ENCODE measurements at regions not wholly inside any gene's neighbourhood (a gene's known extent, or its start where the extent isn't known, plus 50 kb on each side); places are given as distances from the start of the nearest gene placed in this dataset.

DNA sequence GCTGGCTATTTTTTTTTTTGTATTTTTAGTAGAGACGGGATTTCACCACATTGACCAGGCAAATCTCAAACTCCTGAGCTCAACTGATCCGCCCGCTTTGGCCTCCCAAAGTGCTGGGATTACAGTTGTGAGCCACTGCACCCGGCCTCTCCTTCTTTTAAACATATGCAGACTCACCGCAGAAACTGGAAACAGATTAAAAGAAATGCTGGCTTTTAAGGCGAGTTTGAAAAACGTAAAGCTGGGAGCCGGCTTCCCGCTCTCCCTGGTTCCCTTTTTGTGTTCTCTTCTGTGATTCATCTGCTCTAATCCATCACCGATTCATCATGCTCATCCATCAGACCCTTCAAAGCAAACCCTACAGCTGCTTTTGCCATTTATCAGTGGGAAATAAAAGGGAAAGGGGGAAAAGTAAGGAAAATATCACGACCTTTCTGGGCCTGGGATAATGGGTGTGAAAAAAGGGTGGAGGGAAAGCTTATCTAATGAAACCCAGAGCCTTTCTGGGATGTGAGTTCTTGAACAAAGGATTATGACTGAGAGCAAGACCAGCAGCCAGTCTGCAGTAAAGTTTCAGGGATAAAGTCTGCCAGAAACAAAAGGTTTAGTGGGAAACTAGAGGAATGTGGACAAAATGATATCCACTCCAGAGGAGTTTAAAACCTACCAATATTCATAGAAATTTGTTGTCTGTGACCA lies 92.3 kb upstream of the LRIG1 start:
- no peak for DNase-seq

DNA sequence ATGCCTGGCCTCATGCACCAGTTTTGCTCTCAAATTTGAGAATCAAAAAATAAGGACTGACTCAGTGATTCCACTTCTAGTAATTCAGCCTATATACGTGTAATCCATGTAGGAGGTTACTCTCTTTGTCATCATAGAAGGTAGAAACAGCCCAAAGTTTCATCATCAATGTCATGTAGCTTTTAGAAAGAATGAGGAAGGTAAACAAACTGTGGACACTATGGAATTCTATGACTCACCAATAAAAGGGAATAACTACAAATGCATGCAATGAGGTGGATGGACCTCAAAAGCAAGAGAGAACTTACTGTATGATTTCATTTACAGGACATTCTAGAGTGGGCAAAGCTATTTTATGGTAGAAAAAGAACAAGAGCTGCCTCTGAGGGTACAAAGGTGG lies 93.2 kb upstream of the LRIG1 start:
- DNase-seq = no peak

DNA sequence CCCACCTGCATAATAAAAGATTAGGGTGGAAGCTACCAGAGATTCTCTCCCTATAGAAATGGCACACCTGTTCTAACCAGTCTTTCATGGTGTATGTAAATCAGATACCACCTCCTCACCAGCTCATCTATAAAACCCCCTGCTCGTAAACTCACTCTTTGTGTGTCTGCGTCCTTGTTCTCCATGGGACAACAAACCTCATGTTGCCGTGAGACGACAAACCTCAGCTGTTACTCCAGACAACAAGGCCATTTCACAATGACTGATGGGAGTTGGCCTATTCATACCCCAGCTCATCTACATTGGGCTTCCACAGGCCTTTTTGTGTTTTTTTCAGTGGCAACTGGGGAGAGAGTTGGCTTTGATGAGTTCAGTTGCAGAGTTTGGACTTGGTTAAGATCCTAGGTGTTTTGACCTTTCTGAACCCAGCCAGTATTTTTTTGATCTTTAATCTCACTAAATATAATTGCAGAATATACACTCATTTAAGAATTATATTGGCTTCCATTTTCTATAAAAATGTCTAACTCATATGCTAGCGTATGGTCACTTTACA lies 96.6 kb upstream of the LRIG1 start:
- no peak for DNase-seq

DNA sequence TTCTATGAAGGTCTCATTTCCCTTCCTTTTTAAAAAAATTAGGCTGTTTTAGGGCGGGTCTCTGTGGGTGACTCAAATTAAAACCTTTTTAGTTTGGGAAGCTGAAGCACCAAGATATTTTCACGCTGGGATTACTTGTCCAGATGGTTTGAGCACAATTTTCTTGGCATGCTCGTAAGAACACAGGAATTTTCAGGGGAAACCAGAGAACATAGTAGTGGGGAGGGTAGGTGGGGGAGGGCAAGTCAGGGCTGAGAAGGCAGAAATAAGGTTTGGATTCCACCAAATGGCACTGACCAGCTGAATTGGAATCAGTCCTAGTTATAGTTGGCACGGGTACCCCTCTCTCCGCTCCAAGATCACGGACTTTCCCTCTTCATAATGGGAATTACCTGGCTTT lies 97.3 kb upstream of the LRIG1 start:
- DNase-seq = no peak

DNA sequence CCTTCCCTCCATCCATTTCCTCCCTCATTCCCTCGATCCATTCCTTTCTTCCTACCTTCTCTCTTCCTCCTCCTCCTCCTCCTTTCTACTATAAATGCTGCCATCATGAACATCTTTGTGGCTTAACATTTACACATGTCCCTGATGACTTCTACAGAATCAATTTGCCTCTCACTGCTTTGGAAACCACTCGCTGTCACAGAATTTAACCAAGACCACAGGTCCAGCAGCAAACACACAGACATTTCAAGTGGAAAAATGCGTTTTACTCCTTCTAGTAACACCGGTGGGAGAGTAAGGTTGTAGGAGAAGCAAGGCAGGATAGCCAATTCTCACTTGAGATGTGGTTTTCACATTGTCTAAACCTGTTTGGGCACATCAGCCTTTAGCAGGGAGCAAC lies 101.4 kb upstream of the LRIG1 start:
- DNase-seq = no peak

DNA sequence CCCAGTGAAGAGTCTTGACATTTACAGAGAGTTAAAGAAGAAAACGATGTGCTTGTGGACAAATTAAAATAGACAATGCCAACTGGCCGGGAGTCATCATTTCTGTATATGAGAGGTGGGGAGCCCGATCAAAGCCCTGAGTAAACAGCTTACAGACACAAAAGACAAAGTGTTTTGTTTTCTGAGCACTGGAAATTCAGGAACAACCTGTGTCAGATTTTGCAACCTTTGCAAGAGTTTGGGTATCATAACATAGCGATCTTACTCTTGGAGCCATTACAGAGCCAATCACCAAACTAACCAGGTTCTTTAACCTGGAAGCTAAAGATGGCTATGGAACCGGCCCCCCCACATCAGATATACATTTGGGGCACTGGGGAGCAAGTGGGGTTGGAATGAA lies 101.9 kb upstream of the LRIG1 start:
- no peak for DNase-seq

DNA sequence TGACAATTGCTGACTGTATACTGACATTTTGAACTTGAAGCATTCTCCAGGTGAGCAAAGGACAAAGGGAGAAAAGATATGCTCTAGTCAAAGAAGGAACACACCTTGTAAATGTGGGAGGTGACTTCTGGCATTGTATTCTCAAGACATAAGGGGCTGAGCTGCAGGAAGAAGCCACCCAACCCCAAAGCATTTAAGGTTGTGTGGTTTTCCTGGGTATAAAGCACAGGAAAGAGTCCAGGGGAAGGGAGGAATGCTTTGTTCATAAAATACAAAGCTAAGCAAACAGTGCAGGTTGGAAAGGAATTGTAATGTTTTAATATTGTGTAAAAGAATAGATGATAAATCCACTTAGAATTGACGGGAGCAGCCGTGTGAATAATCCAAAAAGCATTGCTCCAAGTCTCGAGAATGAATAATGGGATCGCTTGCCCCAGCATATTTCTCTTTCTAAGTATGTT lies 102.4 kb upstream of the LRIG1 start:
- no peak for DNase-seq

DNA sequence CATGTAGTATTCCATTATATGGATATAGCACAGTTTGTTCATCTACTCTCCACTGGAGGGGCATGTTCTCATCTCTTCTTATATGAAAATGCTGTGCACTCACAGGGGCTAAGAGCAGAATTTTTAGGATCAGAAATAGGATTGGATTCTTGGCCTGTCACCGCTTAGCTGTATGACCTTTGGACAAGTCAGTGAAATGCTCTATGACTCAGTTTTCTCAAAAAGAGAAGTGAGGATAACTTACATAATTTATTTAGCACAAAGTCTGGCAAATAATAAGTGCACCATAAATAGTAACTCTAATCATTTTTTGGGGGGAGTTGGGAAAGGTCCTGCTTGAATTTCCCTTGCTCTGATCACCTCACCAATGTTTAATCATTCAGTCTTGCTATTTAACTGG lies 103.7 kb upstream of the LRIG1 start:
- no peak for DNase-seq

DNA sequence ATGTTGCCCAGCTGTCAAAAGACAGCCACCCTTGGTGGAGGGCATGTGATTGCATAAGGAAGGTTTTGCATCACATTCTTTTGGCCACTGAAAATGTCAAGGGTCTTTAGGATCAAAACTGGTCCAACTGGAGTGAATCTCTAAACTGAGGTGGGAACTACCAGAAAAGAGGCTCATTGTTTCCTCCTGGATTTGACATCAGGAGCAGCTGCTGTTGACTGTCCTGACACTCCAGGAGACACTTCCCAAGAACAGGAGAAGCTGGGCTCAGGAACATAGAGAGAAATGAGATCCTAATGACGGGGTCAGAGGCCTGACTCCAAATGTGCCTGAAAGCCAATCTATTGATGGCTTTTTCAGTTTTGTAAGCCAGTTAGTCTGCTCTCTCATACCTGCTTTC lies 105.3 kb upstream of the LRIG1 start:
- no peak for DNase-seq

DNA sequence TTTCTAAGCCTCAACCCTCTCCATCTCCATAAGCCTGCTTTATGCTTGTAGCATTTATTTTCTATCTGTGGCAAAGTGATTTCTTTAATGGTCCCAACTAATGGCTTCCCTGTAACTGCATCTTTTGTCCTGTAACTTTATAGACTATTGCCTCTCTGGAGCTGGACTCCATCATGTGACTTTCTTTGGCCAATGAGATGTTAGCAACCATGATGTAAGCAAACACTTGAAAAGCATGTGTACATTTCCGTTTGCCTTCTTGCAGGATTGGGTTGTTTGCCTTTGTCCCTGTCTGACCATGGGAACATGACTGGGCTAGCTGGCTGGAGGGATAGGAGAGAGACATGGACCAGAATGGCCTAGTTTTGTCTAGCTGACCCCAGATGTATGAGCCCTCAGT lies 106.0 kb upstream of the LRIG1 start:
- DNase-seq = no peak

DNA sequence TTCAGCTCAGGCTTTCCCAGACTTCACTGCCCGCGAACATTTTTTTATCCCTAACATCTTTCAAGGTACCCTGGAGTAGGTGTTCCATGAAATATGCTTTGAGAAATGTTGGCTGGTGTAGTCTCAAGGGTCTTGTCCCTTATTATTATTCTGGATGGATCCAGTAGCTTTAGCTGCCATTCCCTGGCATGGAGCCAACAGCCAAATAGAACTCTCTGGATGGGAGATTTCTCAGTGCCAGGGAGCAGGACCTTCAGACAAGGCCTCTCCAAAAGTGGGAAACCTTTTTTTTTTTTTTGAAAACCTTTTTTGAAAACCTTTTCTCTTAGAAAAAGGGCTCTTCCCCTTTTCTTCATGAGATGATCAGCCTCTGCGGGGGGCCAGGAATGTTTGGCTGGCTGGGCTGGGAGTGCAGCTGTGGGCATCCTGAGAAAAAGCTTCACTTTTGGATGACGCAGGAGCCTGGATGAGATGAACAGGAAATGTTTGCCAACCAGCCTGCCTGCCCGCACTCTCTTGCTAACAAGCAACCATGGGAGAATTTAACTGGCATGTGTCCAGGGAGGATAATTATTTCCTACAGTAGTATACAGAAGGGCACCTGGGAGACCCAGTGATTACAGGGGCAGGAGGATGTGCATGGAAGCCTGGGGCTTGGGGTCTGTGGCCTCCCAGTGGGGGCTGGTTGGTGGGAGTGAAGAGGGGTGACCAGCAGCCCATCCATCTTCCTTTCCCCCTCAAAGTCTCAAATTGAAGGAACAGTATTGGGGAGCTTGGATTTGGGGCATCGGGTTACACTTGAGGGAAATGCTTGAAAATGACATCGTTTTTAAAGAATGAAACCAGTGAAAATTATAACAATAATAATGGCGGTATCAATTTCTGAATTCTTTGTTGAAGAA lies 109.1 kb upstream of the LRIG1 start:
- DNase-seq = no peak

DNA sequence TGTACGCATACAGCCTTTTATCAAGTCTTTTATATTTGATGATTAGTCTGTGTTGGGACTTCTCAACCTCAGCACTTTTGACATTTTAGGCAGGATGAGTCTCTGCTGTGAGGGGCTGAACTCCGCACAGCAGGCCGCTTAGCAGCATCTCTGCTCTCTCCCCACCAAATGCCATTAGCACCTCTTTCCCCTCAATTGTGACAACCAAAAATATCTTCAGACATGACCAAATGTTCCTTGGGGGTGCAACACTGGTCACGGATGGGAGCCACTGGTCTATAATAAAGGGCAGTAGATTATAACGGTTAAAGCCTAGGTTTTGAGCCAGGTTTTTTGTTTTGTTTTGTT lies 109.7 kb upstream of the LRIG1 start:
- no peak for DNase-seq

DNA sequence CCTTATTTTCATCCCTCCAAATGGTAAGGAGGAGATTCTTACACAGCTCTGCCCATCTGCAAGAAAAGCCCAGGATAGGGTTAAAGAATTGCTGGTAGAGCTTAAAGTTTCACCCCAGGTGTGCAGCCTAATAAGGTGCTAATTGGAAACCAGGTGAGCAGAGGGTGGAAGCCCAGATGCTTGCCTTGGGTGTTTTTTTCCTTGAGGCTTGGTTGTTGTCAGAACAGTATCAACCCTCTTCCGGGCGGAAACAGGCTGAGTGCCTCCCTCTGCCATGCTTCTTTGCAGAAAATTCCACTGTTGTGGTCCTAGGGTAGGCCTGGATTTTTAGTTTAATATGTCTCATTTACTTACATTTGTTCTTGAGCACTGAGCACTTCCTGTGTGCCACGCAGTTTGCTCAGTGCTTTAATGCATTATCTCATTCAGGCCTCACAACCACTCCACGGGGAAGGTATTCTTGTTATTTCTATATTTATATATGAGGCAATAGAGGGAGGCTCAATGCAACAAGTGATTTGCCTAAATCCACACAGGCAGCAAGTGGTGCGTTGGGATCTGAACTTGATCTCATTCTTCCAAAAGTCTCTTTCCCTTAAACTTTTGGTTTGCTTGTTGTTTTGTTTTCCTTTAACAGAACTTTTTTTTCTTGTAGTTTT lies 115.0 kb upstream of the LRIG1 start:
- DNase-seq = no peak

DNA sequence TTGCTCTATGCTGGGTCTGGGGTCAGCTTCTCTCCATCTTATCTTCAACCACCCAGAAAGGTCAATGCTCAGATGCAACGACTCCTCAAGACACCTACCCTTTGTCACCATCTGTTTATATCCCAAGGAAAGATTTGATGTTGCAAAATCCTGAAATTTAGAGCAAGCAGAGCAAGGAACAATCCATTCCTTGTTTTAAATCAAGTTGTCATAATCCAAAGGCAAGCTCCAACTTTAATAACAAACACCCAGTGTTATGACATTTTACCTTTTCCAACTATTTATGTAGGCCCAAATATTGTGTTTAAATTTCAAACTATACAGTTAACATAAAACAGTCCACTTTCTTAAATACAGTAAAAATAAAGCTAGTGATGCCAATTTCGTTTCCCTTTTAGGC lies 116.5 kb upstream of the LRIG1 start:
- no peak for DNase-seq

DNA sequence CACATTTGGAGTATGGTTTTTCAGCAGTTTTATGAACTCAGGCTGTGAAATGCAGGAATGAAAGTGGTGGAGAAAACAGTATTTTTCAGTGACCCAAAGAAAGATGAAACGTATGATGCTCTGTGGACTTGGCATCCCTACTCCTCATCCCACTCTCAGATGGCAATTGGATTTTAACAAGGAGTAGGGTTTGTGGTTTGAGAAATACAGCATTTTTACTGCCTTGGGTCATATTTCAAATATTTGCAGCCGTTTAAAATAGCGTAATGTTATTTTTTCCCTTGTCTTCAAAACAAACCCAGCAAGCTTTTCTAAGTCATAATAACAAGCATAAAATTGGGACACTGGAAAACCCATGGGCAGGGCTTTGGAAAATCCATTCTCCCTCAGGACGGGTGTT lies 117.2 kb upstream of the LRIG1 start:
- no peak for DNase-seq

DNA sequence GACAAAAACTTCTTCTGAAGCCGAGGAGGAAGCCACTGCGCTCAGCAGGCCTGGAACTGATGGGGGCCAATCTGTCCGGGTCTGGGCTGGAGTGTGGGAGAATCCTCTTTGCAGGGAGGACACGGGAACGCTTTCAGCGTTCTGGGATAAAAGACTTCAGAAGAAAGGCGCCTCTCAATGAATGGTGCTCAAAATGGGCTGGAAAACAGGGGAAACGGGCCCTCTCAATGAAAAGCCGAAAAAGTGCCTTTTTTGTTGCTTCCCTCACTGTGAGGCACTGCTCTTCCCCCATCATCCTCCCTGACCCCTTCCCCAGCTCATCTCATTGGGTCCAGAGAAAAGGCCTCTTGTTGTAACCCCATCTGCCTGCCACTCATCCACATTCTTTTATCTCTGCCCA lies 119.5 kb upstream of the LRIG1 start:
- DNase-seq = no peak

DNA sequence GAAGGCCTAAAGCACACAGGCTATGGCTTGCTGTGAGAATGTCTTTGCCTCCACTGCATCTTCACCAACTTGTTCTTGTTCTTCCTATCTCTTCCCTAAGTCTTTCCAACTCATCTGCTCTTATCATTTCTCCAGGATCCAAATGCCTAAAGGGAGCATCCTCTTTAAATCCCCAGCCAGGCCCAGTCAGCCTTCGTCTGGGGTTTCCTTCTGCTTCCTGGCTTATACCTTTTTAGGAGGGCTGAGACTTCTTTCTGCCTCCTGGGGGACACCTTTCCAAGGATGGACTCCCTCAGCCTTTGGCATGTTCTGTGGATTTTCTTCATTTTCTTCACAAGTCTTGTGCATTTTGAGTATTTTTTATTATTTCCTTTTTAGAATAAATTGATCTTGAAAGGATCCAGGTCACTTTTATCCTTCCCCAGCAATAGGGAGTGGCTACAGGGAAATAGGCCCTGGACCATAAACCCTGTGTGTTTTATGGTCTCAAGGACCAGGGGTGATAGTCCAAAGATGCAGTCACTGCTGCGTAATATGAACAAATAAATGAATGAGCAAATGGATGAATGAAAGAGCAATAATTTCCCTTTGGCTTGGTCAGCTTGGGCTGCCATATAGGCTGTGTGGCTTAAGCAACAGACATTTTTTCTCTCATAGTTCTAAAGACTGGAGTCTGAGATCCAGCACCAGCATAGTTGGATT lies 122.1 kb upstream of the LRIG1 start:
- DNase-seq = no peak

DNA sequence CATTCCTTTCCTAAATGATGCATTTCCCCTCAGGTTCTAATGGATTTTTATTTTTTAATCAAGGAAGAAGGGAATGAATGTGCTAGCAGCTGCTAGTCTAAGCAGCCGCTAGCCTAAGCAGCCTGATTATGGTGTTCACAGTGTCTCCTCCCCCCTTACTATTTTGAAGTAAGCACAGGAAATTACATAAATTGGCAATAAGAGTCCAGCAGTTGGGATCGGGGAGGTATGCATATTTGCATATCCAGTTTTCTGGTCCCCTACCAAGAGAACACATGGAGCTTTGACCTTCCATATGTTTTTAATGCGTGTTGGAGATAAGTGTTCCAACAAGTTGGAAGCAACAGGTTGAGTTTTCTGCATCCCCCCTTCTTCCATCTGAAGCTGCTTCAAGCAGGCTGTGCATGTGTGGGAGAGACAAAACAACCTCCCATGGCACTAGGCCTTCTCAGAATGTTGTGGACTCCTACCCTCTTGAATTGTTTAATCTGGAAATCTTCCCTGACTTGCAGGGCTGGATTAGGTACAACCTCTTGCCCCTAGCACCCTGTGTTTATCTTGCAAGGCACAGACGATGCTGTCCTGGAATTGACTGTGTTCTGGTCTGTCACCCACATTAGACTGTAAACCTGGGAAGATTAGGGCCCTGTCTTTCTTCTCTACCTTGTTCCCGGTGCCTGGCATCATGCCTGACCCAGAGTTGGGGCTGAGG lies 124.8 kb upstream of the LRIG1 start:
- no peak for DNase-seq

DNA sequence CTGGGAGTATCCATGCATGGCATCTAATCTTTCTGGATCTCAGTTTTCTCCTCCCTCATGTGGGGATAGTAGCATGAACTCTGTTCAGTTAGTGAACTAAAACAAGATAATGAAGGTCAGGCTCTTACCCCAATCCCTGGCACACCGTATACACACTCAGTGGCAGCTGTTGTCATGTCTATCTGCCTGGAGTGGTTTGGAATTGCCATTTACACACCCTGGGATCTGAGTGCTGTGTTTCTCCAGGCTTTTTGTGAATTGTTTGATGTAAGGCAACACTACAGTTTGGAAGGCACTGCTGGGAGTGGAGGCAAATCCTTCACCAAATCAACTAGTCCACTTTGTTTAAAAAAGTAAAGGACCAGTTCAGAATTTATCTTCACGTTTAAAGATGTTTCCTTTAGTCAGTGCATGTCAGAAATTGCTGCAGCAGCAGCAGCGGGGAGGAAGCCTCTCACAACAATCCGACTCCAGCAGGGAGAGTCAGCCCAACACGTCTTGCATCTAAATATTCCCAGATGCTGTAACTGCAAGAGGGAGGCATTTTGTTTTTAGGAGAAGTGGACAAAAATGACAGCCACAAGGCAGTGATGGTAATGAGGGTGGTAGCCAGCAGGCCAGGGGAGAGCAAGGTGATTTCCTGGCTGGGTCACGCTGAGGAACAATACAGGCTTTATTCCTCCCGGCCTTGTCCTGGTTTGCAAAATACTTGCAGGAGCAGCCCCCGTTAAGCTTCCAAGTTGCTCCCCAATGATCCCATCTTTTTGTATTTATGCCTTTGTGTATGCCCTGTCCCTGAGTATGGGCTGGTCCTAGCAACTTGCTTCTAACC lies 128.5 kb upstream of the LRIG1 start:
- DNase-seq = no peak

DNA sequence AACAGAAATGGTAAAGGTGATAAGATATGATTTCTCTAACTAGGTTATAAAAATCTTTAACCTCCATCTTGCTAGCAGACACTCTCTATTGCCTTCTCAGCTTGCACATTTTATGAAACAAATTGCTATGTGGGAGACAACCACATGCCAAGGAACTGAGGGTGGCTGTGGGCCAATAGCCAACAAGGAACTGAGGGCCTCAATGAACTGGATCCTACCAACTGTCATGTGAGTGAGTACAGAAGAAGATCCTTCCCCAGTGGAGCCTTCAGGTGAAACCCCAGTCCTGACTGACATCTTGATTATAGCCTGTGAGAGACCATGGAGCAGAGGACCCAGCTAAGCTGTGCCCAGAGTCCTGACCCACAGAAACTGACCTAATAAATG lies 129.2 kb upstream of the LRIG1 start:
- no peak for DNase-seq

Data from GF-D8 (cell line).